Left renal cortex interstitium (tissue), 4 donors: ENCODE measurements at regions not wholly inside any gene's neighbourhood (a gene's known extent, or its start where the extent isn't known, plus 50 kb on each side); places are given as distances from the start of the nearest gene placed in this dataset.

Experiments
- DNase-seq, 4 donors: peaks; one replicate each; pipeline ENCODE4 v3.0.0-alpha.2; 2013; ENCODE audit warnings: low read depth in 4 of 4, low spot score in 2 of 4, missing footprints in 1 of 4

- DNase-seq, result no peak
Observed at GRCh38 chr16:62478903-62479458, 442.7 kb upstream of the CDH8 start.

GRCh38 chr16:62477796-62478195 is 441.6 kb upstream of the CDH8 start:
- no peak for DNase-seq

DNA sequence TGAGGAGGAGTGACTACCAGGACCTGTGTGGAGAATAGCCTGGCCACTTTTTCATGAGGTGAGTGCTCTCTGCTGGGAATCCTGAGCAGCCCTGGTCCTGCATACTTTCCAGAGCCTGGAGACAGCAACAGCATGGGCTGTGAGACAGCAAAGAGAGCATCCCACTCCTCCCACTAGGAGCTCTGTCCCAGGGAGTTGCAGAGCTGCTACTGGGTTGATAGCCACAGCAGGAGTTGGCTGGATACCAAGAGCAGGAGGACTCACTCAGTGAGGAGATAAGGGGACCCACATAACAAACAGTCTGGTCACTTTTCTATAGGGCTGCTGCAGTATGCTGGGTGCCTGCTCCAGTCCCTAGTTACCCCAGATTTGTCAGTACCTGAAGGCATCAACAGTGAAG is 439.3 kb upstream of the CDH8 start:
- no peak for DNase-seq

DNA sequence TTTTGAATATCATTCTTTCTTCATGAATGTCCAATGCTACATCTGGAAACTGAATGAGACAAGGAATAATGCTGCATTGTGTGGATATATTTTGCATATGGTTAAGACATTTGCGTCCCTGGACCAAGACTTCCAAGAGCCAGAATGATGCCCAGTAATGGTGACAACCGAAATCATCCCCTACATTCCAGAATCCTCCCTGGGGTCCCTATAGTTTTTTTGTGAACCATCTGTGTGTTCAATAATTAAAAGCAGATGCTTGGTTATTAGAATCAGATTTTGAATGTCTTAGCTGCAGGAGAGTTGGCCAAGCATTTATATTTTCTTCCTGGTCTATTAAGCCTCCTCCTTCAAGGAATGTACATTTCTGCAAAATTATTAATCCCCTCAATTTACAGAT is 426.7 kb upstream of the CDH8 start:
- no peak for DNase-seq

GRCh38 chr16:62450291-62450690 is 414.1 kb upstream of the CDH8 start:
- no peak for DNase-seq

DNA sequence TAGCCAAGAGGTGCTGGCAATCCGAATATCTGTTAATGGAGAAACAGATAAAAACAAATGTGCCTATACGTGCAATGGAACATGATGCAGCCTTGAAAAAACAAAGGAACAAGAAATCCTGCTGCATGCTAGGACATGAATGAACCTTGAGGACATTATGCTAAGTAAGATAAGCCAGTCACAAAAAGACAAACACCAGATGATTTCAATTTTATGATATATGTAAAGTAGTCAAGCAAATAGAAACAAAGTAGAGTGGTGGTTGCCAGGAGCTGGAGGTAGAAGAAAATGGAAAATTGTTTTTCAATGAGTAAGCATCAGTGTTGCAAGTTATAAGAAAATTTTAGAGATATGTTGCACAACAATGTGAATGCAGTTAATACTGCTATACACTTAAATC is 409.7 kb upstream of the CDH8 start:
- DNase-seq, result no peak

DNA sequence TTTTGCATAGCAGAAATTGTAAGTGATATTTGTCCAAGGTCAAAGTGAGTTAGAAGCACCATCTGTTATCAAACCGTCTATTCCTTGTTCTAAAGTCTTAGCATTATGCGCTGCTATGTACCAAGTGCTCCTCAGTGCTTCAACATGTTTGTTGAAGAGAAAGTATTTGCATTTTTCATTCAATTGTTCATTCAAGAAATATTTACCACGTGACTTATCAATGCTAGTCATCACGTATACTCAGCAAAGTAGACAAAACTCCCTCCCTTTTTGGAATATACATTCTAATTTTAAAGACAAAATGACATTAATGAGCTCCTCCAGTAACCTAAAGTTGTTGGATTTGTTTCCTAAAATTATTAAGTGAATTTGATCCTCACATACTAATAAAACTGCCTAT is 388.0 kb upstream of the CDH8 start:
- DNase-seq, result no peak

- no peak for DNase-seq
Observed at GRCh38 chr16:62408760-62409159, 372.5 kb upstream of the CDH8 start.

GRCh38 chr16:62406387-62406786 is 370.1 kb upstream of the CDH8 start:
- DNase-seq, result no peak

DNA sequence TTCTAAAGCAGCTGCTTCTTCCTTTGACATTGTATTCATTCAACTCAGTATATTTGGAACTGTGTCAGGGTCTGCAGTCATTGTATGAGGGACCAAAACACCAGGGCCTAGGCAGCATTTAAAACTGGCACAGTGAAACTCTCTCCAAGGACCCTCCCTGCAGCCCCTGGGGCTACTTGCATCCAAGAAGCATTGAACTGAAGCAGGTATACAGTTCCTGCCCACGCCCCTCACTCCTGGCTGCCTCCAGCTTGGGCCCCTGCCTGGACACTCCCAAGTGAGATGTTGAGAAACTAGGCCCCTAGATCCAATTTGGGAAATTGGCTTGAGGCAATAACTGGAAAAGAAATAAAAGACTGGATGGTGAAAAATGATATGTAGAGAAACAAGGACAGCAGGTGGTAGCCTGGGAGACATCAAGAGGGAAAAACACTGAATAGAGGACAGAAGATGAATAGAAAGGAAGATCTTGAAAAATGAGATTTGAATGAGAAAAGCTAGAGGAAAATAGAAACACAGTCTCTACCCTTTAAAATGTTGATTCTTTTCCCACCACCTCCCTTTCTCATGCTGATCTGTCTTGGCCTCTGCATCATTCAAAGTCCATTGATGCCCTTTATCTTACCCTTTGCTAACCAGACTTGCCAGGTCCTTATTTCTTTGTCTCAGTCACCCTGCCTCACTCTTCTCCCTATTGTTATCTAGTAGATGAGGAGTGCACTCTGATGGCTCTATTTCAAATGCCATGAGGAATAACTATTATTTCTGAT is 368.8 kb upstream of the CDH8 start:
- no peak for DNase-seq

DNA sequence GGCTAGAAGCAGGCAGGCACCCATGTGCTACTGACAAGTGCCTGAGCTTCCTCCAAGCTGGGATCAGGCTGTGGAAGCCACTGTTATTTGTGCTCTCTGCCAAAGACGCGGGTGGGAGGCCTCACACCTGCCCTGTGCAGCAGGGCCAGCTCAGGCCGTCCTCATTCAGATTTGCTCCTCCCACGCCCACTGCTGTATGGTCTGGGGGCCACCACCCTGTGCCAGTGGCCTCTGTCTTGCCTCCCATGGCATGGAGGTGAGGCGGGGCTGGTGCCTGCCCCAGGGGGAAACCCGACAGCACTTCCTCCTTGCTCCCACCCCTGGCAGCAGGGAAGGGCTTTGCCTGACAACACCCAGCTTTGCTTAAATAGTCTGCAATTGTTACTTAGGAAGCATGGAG is 356.5 kb upstream of the CDH8 start:
- DNase-seq, result no peak

GRCh38 chr16:62391940-62392339 is 355.7 kb upstream of the CDH8 start:
- no peak for DNase-seq

- DNase-seq, result no peak
Observed at GRCh38 chr16:62391134-62391533, 354.9 kb upstream of the CDH8 start.

DNA sequence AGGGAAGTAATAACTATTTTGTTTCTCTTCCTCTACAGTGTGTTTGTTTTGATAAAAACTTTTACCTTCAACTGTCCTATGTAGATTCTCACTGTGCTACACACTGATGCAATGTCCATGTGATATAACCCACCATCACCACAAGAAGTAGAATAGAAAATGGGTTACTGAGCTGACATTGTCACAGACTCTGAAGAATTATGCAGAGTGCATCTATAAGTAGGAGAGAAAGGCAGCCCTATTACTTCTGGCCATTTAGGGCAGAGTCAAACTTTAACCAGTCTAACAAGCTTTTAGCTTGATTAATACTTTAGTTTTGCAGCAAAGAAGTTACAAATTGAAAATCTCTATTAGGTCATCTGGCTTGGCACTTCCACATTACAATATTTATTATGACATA is 354.0 kb upstream of the CDH8 start:
- no peak for DNase-seq

GRCh38 chr16:62386411-62386810 is 350.2 kb upstream of the CDH8 start:
- no peak for DNase-seq

- DNase-seq, result no peak
Observed at GRCh38 chr16:62383941-62384340, 347.7 kb upstream of the CDH8 start.

DNA sequence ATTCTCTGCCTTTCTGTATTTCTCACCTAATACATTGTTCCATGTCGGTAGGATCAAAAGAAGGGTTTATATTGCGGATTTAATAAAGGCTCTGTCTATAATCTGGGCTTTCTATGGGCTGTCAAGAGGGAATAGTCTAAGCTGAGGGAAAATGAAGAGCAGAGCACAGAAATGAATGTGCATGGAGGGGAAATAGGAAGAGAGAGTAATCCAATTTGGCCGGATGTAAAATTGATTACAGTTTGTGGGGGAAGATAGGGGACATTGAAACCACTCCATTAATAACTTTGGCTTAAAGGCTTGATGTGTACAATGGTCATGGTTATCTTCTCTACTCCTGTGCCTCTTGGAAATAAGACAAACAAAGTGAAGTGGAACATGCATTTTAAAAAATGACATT is 334.2 kb upstream of the CDH8 start:
- DNase-seq, result no peak

DNA sequence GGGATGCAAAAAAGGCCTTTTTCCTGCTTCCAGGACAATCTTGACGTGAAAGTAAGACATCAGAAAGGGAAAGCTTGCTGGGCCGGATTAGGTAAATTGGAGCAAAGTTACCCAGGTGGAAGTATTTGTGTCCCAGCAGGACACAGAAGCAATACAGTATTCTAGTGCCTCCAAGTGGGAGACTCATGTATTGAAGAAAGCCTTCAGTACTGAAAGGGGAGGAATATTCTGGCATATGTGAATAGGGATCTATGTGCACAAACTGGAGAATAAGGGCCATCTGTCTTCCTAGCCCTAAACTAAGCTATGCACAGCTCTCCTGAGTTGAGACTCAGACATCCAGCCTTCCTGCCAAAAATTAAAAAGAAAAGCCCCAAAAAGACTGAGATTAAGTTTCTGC is 327.3 kb upstream of the CDH8 start:
- peak in 1 of 4 donors; percentile 7 for DNase-seq

- no peak for DNase-seq
Observed at GRCh38 chr16:62353355-62353754, 317.1 kb upstream of the CDH8 start.

GRCh38 chr16:62342216-62342615 is 306.0 kb upstream of the CDH8 start:
- no peak for DNase-seq

GRCh38 chr16:62335356-62335755 is 299.1 kb upstream of the CDH8 start:
- DNase-seq, result no peak

DNA sequence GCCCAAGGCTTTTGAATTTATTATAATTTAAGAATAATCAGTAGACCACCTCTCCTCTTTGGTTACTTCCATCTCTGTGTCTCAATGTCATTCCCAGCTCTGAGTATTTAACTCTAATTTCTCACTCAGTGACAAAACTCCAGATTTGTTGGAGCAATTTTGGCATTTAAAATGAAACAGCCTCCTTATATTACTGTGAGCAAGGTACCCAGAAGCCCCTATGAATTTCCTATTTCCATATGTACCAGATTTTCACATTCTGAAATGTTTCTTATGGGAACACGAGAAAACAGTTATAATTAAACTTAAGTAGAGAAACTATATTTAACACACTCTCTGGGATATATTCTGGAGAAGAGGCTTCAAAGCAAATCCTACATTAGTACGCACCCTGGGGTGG is 285.4 kb upstream of the CDH8 start:
- DNase-seq, result no peak

GRCh38 chr16:62298600-62298999 is 262.4 kb upstream of the CDH8 start:
- DNase-seq, result no peak
